ENCODE measurements at regions not wholly inside any gene's neighbourhood (a gene's known extent, or its start where the extent isn't known, plus 50 kb on each side); places are given as distances from the start of the nearest gene placed in this dataset.

DNA sequence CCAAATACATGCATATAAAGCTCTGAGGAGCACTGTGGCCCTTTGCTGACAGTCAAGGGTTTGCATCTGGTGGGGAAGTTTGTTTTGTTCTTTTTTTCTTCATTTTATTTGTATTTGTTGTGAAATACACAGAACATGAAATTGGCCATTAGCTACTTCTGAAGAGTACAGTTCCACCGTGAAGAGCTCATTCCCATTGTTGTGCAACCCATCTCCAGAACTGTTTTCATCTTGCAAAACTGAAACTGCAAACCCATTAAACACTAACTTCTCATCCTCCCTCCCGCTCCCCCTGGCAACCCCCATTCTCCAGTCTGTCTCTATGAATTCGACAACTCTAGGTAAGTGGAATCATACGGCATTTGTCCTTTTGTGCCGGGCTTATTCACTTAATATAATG lies 231.3 kb downstream of the TFAP2C start:
- TF ChIP-seq, protein P1, sequence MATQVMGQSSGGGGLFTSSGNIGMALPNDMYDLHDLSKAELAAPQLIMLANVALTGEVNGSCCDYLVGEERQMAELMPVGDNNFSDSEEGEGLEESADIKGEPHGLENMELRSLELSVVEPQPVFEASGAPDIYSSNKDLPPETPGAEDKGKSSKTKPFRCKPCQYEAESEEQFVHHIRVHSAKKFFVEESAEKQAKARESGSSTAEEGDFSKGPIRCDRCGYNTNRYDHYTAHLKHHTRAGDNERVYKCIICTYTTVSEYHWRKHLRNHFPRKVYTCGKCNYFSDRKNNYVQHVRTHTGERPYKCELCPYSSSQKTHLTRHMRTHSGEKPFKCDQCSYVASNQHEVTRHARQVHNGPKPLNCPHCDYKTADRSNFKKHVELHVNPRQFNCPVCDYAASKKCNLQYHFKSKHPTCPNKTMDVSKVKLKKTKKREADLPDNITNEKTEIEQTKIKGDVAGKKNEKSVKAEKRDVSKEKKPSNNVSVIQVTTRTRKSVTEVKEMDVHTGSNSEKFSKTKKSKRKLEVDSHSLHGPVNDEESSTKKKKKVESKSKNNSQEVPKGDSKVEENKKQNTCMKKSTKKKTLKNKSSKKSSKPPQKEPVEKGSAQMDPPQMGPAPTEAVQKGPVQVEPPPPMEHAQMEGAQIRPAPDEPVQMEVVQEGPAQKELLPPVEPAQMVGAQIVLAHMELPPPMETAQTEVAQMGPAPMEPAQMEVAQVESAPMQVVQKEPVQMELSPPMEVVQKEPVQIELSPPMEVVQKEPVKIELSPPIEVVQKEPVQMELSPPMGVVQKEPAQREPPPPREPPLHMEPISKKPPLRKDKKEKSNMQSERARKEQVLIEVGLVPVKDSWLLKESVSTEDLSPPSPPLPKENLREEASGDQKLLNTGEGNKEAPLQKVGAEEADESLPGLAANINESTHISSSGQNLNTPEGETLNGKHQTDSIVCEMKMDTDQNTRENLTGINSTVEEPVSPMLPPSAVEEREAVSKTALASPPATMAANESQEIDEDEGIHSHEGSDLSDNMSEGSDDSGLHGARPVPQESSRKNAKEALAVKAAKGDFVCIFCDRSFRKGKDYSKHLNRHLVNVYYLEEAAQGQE (IDR thresholded peaks at IDR 0.05; ENCODE audit: insufficient read depth in 1 of 2, low read depth in 2 of 2, low read length in 1 of 2), result no peak
- TF ChIP-seq, protein P2, sequence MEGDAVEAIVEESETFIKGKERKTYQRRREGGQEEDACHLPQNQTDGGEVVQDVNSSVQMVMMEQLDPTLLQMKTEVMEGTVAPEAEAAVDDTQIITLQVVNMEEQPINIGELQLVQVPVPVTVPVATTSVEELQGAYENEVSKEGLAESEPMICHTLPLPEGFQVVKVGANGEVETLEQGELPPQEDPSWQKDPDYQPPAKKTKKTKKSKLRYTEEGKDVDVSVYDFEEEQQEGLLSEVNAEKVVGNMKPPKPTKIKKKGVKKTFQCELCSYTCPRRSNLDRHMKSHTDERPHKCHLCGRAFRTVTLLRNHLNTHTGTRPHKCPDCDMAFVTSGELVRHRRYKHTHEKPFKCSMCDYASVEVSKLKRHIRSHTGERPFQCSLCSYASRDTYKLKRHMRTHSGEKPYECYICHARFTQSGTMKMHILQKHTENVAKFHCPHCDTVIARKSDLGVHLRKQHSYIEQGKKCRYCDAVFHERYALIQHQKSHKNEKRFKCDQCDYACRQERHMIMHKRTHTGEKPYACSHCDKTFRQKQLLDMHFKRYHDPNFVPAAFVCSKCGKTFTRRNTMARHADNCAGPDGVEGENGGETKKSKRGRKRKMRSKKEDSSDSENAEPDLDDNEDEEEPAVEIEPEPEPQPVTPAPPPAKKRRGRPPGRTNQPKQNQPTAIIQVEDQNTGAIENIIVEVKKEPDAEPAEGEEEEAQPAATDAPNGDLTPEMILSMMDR (IDR thresholded peaks at IDR 0.05), result no peak
- no peak for TF ChIP-seq TCF7L2 (IDR thresholded peaks at IDR 0.05; ENCODE audit: low read depth, low read length)
